Esophagus squamous epithelium (tissue), 5 donors: ENCODE measurements at regions not wholly inside any gene's neighbourhood (a gene's known extent, or its start where the extent isn't known, plus 50 kb on each side); places are given as distances from the start of the nearest gene placed in this dataset.

Source experiments
- DNase-seq: peaks from one replicate; lab custom pipeline; 2025; lab: John Stamatoyannopoulos, UW
- H3K27ac ChIP-seq, 4 donors: fragments of 200-600 bp; sonication (generic); one replicate each; pipeline ENCODE4 v1.5.1; 2016 to 2019; ENCODE audit warnings: mild to moderate bottlenecking in 1 of 4
- H3K27me3 ChIP-seq, 4 donors: fragments of 200-600 bp; sonication (generic); 1 replicate in 3 of 4; 2 replicates in 1 of 4; pipeline versions ENCODE4 v1.5.1 to v1.6.0; 2017 to 2021; ENCODE audit warnings: antibody characterized with exemption in 1 of 4
- H3K36me3 ChIP-seq, 3 donors: fragments of 200-600 bp; sonication (generic); one replicate each; pipeline ENCODE4 v1.5.1; 2016 to 2019
- H3K4me1 ChIP-seq, 3 donors: fragments of 200-600 bp; sonication (generic); one replicate each; pipeline ENCODE4 v1.5.1; 2017 to 2019
- H3K4me3 ChIP-seq, 4 donors: fragments of 200-600 bp; sonication (generic); 1 replicate in 3 of 4; 2 replicates in 1 of 4; pipeline ENCODE4 v1.5.1; 2016 to 2019; ENCODE audit warnings: mild to moderate bottlenecking in 2 of 4, moderate library complexity in 1 of 4
- H3K9me3 ChIP-seq, 3 donors: fragments of 200-600 bp; sonication (generic); one replicate each; pipeline ENCODE4 v1.5.1; 2016 to 2019
- CTCF ChIP-seq, 6 experiments: fragments of 450-650 bp in 4 of 6; fragments of 200-600 bp in 2 of 6; sonication (generic) in 2 of 6; IDR thresholded peaks; one replicate each; pipeline ENCODE4 v1.5.1; 2016 to 2019; ENCODE audit warnings: antibody characterized with exemption in 6 of 6, mild to moderate bottlenecking in 4 of 6, moderate library complexity in 4 of 6
- POLR2A ChIP-seq, 4 donors: fragments of 450-650 bp; IDR thresholded peaks; one replicate each; pipeline ENCODE4 v1.6.1; 2017; ENCODE audit warnings: antibody characterized with exemption in 4 of 4, mild to moderate bottlenecking in 4 of 4, moderate library complexity in 3 of 4
- WGBS, 2 donors: methylation state at CpG; one replicate each; pipeline ENCODE4 v1.1.5; 2018; 5-methylcytosine and 5-hydroxymethylcytosine counted together
- intact Hi-C: fragments of 100-400 bp; cut with DNase I; formaldehyde crosslinking; loops from one replicate; pipeline ENCODE4 v1.15.0; 2022
- donor health status: DM: yes; HTN: yes; CAD: no.

- Histone ChIP-seq H3K36me3 (no peaks in the 10 kb centered on the region), H3K27me3 (no peaks in the 10 kb centered on the region), H3K4me3 (no peak overlapping the region), H3K4me1 (no peaks in the 10 kb centered on the region), H3K27ac (peak overlapping the region in 2 of 4 donors; percentile 34 to 77), H3K9me3 (no peaks in the 10 kb centered on the region)
- DNase-seq = no peak
- no peak for TF ChIP-seq POLR2A (IDR thresholded peaks at IDR 0.05)
- TF ChIP-seq CTCF (IDR thresholded peaks at IDR 0.05) = no peak
- intact Hi-C loops = no loop called here
- WGBS, 2 donors = 29 to 39% methylated on average over 3 of the region's 3 CpGs
Observed at GRCh38 chr5:82931110-82931509, 146.1 kb downstream of the TMEM167A start.

- no peak overlapping the region for H3K27ac ChIP-seq
- no peaks in the 10 kb centered on the region for H3K36me3 ChIP-seq
- 28 to 29% methylated on average over 3 of the region's 3 CpGs for WGBS, 2 donors
- H3K9me3 ChIP-seq = no peaks in the 10 kb centered on the region
- H3K4me1 ChIP-seq = no peaks in the 10 kb centered on the region
- DNase-seq = no peak
- H3K27me3 ChIP-seq = no peaks in the 10 kb centered on the region
- intact Hi-C loops = no loop called here
- H3K4me3 ChIP-seq = no peak overlapping the region
- TF ChIP-seq CTCF (IDR thresholded peaks at IDR 0.05) = no peak
- no peak for TF ChIP-seq POLR2A (IDR thresholded peaks at IDR 0.05)
Observed at GRCh38 chr5:82925061-82925411, 152.2 kb downstream of the TMEM167A start.

- Histone ChIP-seq H3K27me3 (no peaks in the 10 kb centered on the region), H3K36me3 (no peaks in the 10 kb centered on the region), H3K27ac (no peak overlapping the region), H3K9me3 (no peaks in the 10 kb centered on the region), H3K4me3 (no peak overlapping the region), H3K4me1 (no peaks in the 10 kb centered on the region)
- intact Hi-C loops = no loop called here
- no peak for DNase-seq
- 22 to 35% methylated on average over 5 of the region's 5 CpGs for WGBS, 2 donors
- TF ChIP-seq CTCF (IDR thresholded peaks at IDR 0.05) (no peak), POLR2A (IDR thresholded peaks at IDR 0.05) (no peak)
Observed at GRCh38 chr5:82924226-82925060, 152.8 kb downstream of the TMEM167A start.

- Histone ChIP-seq H3K36me3 (no peaks in the 10 kb centered on the region), H3K4me3 (no peak overlapping the region), H3K27me3 (no peaks in the 10 kb centered on the region), H3K4me1 (no peaks in the 10 kb centered on the region), H3K9me3 (no peaks in the 10 kb centered on the region), H3K27ac (no peak overlapping the region)
- intact Hi-C loops = no loop called here
- no peak for TF ChIP-seq CTCF (IDR thresholded peaks at IDR 0.05)
- no peak for TF ChIP-seq POLR2A (IDR thresholded peaks at IDR 0.05)
- 76 to 81% methylated on average over 7 to 10 of the region's 10 CpGs for WGBS, 2 donors
- DNase-seq = no peak
Observed at GRCh38 chr5:82922086-82922734, 155.0 kb downstream of the TMEM167A start.

GRCh38 chr5:82918311-82919031 is 158.7 kb downstream of the TMEM167A start:
- WGBS, 2 donors = 55 to 63% methylated on average over 3 of the region's 3 CpGs
- Histone ChIP-seq H3K27me3 (no peaks in the 10 kb centered on the region), H3K4me1 (no peaks in the 10 kb centered on the region), H3K9me3 (peaks cover 0 to 18% (median 6%) of the 10 kb centered on the region in 3 donors), H3K27ac (no peak overlapping the region), H3K4me3 (no peak overlapping the region), H3K36me3 (no peaks in the 10 kb centered on the region)
- no peak for TF ChIP-seq POLR2A (IDR thresholded peaks at IDR 0.05)
- no peak for TF ChIP-seq CTCF (IDR thresholded peaks at IDR 0.05)
- intact Hi-C loops = no loop called here
- DNase-seq = no peak
